Smooth muscle cell (in vitro differentiated cells): ENCODE measurements at regions not wholly inside any gene's neighbourhood (a gene's known extent, or its start where the extent isn't known, plus 50 kb on each side); places are given as distances from the start of the nearest gene placed in this dataset.

ENCODE experiments used
- DNase-seq: peaks from one replicate; lab custom pipeline; 2025; ENCODE audit not compliant: unreplicated experiment; lab: John Stamatoyannopoulos, UW
- H2AFZ ChIP-seq: fragments of 200-600 bp; sonication (generic); 2 replicates; pipeline ENCODE4 v1.6.0; 2016; ENCODE audit warnings: antibody characterized with exemption, low read depth, mild to moderate bottlenecking
- H3F3A ChIP-seq: fragments of 200-600 bp; sonication (generic); 2 replicates; pipeline ENCODE4 v1.6.0; 2017; ENCODE audit warnings: antibody characterized with exemption, low read depth
- H3K27ac ChIP-seq: fragments of 200-600 bp; sonication (generic); 2 replicates; pipeline ENCODE4 v1.5.1; 2016; ENCODE audit warnings: low read depth, mild to moderate bottlenecking
- H3K27me3 ChIP-seq: fragments of 200-600 bp; sonication (generic); 2 replicates; pipeline ENCODE4 v1.6.1; 2016; ENCODE audit warnings: low read depth, mild to moderate bottlenecking
- H3K36me3 ChIP-seq: fragments of 200-600 bp; sonication (generic); 2 replicates; pipeline ENCODE4 v1.5.1; 2016; ENCODE audit warnings: low read depth
- H3K4me1 ChIP-seq: fragments of 200-600 bp; sonication (generic); 2 replicates; pipeline ENCODE4 v1.5.1; 2016; ENCODE audit warnings: low read depth
- H3K4me2 ChIP-seq: fragments of 200-600 bp; sonication (generic); 2 replicates; pipeline ENCODE4 v1.6.0; 2016; ENCODE audit warnings: mild to moderate bottlenecking
- H3K4me3 ChIP-seq: fragments of 200-600 bp; sonication (generic); 2 replicates; pipeline ENCODE4 v1.5.1; 2016; ENCODE audit warnings: mild to moderate bottlenecking
- H3K79me2 ChIP-seq: fragments of 200-600 bp; sonication (generic); 2 replicates; pipeline ENCODE4 v1.6.0; 2016; ENCODE audit warnings: low read depth, mild to moderate bottlenecking
- H3K9ac ChIP-seq: fragments of 200-600 bp; sonication (generic); 2 replicates; pipeline ENCODE4 v1.6.0; 2016; ENCODE audit warnings: low read depth
- H3K9me3 ChIP-seq: fragments of 200-600 bp; sonication (generic); replicated peaks from 2 replicates; pipeline ENCODE4 v1.5.1; 2016; ENCODE audit warnings: low read depth
- H4K20me1 ChIP-seq: fragments of 200-600 bp; sonication (generic); 2 replicates; pipeline ENCODE4 v1.6.0; 2016; ENCODE audit warnings: low read depth
- WGBS: methylation state at CpG from one replicate; pipeline ENCODE4 v1.1.7; 2016; ENCODE audit warnings: low lambda C conversion rate; 5-methylcytosine and 5-hydroxymethylcytosine counted together
- TF ChIP-seq, protein P1 (sequence below): fragments of 200-600 bp; sonication (generic); IDR thresholded peaks from 2 replicates; pipeline ENCODE4 v1.5.1; 2017; ENCODE audit warnings: borderline replicate concordance, mild to moderate bottlenecking, antibody characterized with exemption; ENCODE audit not compliant: insufficient read depth, poor library complexity, severe bottlenecking

DNA sequence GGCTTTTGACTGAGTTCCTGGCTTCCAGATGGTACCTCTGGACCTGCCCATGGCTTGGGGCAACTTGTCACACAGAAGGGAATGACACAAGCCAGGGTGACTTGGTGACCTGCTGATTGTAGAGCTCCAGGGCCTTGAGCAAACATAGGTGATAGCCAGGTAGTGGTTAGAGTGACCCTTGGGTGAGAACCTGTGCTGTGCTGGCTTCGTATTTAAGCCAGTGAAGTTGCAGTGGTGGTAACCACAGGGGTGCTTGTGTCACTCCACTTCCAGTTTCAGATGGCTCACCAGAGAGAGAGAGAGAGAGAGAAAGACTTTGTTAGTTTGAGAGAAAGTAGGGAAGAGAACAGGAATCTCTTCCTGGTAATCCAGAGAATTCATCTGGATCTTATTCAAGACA, 471.6 kb downstream of the ZIC3 start:
- H3K4me2 ChIP-seq = no peak overlapping the region
- no peaks in the 10 kb centered on the region for H3K27me3 ChIP-seq
- 45% methylated on average over 1 of the region's 1 CpG for WGBS
- H3K9me3 ChIP-seq = no peaks in the 10 kb centered on the region
- no peaks in the 10 kb centered on the region for H3K79me2 ChIP-seq
- H3F3A ChIP-seq = no peaks in the 10 kb centered on the region
- no peaks in the 10 kb centered on the region for H3K4me1 ChIP-seq
- H3K36me3 ChIP-seq = no peaks in the 10 kb centered on the region
- no peak overlapping the region for H3K27ac ChIP-seq
- TF ChIP-seq, protein P1, sequence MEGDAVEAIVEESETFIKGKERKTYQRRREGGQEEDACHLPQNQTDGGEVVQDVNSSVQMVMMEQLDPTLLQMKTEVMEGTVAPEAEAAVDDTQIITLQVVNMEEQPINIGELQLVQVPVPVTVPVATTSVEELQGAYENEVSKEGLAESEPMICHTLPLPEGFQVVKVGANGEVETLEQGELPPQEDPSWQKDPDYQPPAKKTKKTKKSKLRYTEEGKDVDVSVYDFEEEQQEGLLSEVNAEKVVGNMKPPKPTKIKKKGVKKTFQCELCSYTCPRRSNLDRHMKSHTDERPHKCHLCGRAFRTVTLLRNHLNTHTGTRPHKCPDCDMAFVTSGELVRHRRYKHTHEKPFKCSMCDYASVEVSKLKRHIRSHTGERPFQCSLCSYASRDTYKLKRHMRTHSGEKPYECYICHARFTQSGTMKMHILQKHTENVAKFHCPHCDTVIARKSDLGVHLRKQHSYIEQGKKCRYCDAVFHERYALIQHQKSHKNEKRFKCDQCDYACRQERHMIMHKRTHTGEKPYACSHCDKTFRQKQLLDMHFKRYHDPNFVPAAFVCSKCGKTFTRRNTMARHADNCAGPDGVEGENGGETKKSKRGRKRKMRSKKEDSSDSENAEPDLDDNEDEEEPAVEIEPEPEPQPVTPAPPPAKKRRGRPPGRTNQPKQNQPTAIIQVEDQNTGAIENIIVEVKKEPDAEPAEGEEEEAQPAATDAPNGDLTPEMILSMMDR = no peak
- no peak overlapping the region for H3K9ac ChIP-seq
- no peak overlapping the region for H3K4me3 ChIP-seq
- DNase-seq = no peak
- H2AFZ ChIP-seq = no peak overlapping the region
- no peaks in the 10 kb centered on the region for H4K20me1 ChIP-seq

DNA sequence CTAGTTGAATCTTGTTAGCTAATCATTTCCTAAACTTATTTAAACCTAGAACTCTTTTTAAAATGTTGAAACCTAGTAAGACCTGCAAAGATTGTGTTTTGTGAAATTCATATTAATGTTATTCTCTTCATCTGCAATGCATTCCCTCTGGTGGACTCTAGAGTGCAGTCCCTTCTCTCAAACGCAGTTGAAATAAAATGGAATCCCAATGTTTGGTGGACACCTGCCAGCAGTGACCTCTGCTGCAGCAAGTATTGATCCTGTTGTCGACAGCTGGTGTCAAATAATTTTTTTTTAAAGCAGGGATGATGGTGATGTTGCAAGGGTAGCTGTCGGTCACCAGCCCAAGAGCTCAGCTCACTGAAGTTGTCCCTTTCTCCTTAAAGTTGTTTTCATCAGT, 492.0 kb downstream of the ZIC3 start:
- Histone ChIP-seq H2AFZ (no peak overlapping the region), H3K9me3 (no peaks in the 10 kb centered on the region), H3K4me1 (no peaks in the 10 kb centered on the region), H3K4me2 (no peak overlapping the region), H3K36me3 (no peaks in the 10 kb centered on the region), H3K4me3 (no peak overlapping the region), H3K79me2 (no peaks in the 10 kb centered on the region), H3K27ac (no peak overlapping the region), H3K27me3 (no peaks in the 10 kb centered on the region), H3K9ac (no peak overlapping the region), H3F3A (no peaks in the 10 kb centered on the region), H4K20me1 (no peaks in the 10 kb centered on the region)
- WGBS = 60% methylated on average over 3 of the region's 3 CpGs
- no peak for DNase-seq
- TF ChIP-seq, protein P1 = no peak

DNA sequence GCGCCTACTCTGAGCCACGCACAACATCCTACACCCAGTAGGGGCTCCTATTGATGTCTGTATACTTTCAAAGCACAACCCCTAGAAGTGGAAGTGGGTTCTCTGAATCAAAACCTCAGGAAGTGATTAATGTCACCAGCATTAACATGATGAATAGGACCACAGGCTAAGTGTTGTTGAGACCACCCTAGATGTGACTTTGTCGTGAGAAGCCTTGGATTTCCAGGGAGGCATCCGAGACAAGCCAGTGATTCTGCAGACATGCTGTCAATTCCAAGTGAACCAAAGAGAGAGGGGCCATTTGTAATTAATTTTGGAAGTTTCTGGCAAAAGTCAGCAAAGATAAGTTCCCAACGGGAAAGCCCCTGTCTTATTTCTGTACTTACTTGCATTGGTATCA, 493.0 kb downstream of the ZIC3 start:
- H3K4me1 ChIP-seq = no peaks in the 10 kb centered on the region
- TF ChIP-seq, protein P1 = no peak
- no peak overlapping the region for H2AFZ ChIP-seq
- WGBS = 78% methylated on average over 5 of the region's 5 CpGs
- H3K27ac ChIP-seq = no peak overlapping the region
- no peaks in the 10 kb centered on the region for H3K36me3 ChIP-seq
- no peak overlapping the region for H3K4me2 ChIP-seq
- H3K27me3 ChIP-seq = no peaks in the 10 kb centered on the region
- H3K9me3 ChIP-seq = no peaks in the 10 kb centered on the region
- no peaks in the 10 kb centered on the region for H4K20me1 ChIP-seq
- no peak overlapping the region for H3K4me3 ChIP-seq
- H3K9ac ChIP-seq = no peak overlapping the region
- no peaks in the 10 kb centered on the region for H3K79me2 ChIP-seq
- DNase-seq = no peak
- H3F3A ChIP-seq = no peaks in the 10 kb centered on the region

DNA sequence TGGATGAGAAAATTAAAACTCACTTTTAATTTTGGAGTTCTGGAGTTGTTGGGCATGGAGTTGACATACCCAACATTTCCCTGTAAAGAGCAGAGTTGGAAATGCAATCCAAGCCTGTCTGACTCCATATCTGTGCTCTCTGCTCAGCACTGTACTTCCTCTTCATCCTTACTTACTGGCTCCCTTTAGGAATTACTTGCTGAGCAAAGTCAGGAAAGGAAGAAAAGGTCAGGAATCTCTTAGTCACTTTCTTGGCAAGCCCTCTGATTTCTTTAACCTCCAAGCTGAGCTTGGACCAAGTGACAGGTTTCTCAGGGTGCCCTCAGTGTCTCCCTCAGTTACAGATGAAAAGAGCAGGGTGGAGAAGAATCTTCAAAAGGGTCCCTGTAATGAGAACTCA, 501.5 kb downstream of the ZIC3 start:
- H3K4me2 ChIP-seq = no peak overlapping the region
- H3K9ac ChIP-seq = no peak overlapping the region
- H2AFZ ChIP-seq = no peak overlapping the region
- H3K36me3 ChIP-seq = no peaks in the 10 kb centered on the region
- H3K27me3 ChIP-seq = no peaks in the 10 kb centered on the region
- H3K9me3 ChIP-seq = peaks cover 4% of the 10 kb centered on the region
- H3F3A ChIP-seq = no peaks in the 10 kb centered on the region
- H4K20me1 ChIP-seq = no peaks in the 10 kb centered on the region
- no peak for DNase-seq
- TF ChIP-seq, protein P1 = no peak
- H3K4me3 ChIP-seq = no peak overlapping the region
- no peak overlapping the region for H3K27ac ChIP-seq
- H3K79me2 ChIP-seq = no peaks in the 10 kb centered on the region
- no peaks in the 10 kb centered on the region for H3K4me1 ChIP-seq
